ENCODE measurements at regions not wholly inside any gene's neighbourhood (a gene's known extent, or its start where the extent isn't known, plus 50 kb on each side); places are given as distances from the start of the nearest gene placed in this dataset.

DNA sequence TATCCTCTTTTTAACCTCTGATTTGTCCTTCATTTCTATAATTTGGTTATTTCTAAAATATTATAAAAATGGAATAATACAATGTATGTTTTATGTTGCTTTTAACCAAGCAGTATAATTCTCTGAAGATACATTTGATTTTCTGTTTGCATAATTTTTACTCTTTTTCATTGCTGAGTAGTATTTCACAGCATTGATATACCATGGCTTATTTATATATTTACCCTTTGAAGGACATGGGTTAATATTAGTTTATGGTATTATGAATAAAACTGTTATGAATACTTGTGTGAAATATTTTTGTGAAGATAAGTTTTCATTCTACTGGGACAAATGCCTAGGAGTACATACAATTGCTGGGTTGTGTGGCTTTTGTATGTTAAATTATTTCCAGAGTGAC, 748.6 kb downstream of the TENT5A start:
- no peaks in the 10 kb centered on the region for H3K27me3 ChIP-seq (ENCODE audit: low read depth, low read length)
- H3K9ac ChIP-seq (ENCODE audit: low read length) = no peak overlapping the region
- H4K20me1 ChIP-seq (ENCODE audit: insufficient read depth, low read length) = no peaks in the 10 kb centered on the region
- H3K36me3 ChIP-seq (replicated peaks; ENCODE audit: low read depth, low read length) = no peaks in the 10 kb centered on the region
- no peaks in the 10 kb centered on the region for H3K79me2 ChIP-seq (ENCODE audit: low read length)
- H3K9me3 ChIP-seq (ENCODE audit: insufficient read depth, low read length) = no peaks in the 10 kb centered on the region
- H3K4me3 ChIP-seq (ENCODE audit: low read length) = no peak overlapping the region
- TF ChIP-seq EZH2phosphoT487 (IDR thresholded peaks at IDR 0.05; ENCODE audit: low read depth) = no peak
- TF ChIP-seq, protein P1, sequence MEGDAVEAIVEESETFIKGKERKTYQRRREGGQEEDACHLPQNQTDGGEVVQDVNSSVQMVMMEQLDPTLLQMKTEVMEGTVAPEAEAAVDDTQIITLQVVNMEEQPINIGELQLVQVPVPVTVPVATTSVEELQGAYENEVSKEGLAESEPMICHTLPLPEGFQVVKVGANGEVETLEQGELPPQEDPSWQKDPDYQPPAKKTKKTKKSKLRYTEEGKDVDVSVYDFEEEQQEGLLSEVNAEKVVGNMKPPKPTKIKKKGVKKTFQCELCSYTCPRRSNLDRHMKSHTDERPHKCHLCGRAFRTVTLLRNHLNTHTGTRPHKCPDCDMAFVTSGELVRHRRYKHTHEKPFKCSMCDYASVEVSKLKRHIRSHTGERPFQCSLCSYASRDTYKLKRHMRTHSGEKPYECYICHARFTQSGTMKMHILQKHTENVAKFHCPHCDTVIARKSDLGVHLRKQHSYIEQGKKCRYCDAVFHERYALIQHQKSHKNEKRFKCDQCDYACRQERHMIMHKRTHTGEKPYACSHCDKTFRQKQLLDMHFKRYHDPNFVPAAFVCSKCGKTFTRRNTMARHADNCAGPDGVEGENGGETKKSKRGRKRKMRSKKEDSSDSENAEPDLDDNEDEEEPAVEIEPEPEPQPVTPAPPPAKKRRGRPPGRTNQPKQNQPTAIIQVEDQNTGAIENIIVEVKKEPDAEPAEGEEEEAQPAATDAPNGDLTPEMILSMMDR (IDR thresholded peaks at IDR 0.05; ENCODE audit: low read depth, low read length) = no peak
- H3K4me2 ChIP-seq (ENCODE audit: low read length) = no peak overlapping the region
- H2AFZ ChIP-seq (ENCODE audit: low read depth, low read length) = no peak overlapping the region
- no peaks in the 10 kb centered on the region for H3K4me1 ChIP-seq (ENCODE audit: low read length)
- H3K27ac ChIP-seq (ENCODE audit: low read length) = no peak overlapping the region

DNA sequence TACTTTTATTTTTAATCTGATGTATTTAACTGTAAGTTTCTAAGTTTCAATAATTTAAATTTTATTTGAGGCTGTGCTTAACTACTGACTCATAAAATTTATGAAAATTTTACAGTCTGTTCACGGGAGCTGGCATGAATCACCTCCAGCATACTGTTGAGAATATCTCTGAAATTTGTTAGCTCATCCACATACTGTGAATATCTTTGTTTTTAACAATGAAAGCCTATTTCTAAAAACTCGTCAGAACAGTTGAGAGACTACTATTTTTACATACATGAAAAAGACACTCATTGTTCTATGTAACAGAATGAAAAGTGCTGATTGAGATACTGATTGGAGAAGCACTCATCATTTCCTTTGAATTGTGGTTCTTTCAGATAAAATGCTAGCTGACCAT, 749.3 kb downstream of the TENT5A start:
- Histone ChIP-seq H2AFZ (ENCODE audit: low read depth, low read length) (no peak overlapping the region), H3K4me2 (ENCODE audit: low read length) (no peak overlapping the region), H3K79me2 (ENCODE audit: low read length) (no peaks in the 10 kb centered on the region), H3K9me3 (ENCODE audit: insufficient read depth, low read length) (no peaks in the 10 kb centered on the region), H3K4me1 (ENCODE audit: low read length) (no peaks in the 10 kb centered on the region), H3K27ac (ENCODE audit: low read length) (no peak overlapping the region), H4K20me1 (ENCODE audit: insufficient read depth, low read length) (no peaks in the 10 kb centered on the region), H3K27me3 (ENCODE audit: low read depth, low read length) (no peaks in the 10 kb centered on the region), H3K36me3 (replicated peaks; ENCODE audit: low read depth, low read length) (no peaks in the 10 kb centered on the region), H3K4me3 (ENCODE audit: low read length) (no peak overlapping the region), H3K9ac (ENCODE audit: low read length) (no peak overlapping the region)
- no peak for TF ChIP-seq EZH2phosphoT487 (IDR thresholded peaks at IDR 0.05; ENCODE audit: low read depth)
- TF ChIP-seq, protein P1 (IDR thresholded peaks at IDR 0.05; ENCODE audit: low read depth, low read length) = no peak

DNA sequence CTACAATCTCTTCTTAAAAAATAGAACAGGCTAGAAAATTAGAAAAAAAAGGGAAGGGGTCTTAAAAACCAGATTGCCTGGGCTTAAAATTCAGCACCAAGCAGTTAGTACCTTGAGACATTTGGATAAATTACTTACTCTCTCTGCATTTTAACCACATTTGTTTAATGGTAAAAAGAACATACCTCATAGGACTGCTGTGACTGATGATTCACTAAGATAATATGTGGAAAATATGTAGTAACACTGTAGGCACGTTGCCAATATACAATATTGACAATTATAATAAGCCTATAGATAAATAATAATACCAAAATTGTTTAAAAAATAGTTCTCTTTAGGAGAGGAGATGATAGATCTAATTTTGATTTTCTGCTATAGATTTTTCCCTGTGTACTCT, 750.4 kb downstream of the TENT5A start:
- Histone ChIP-seq H3K4me2 (ENCODE audit: low read length) (no peak overlapping the region), H4K20me1 (ENCODE audit: insufficient read depth, low read length) (no peaks in the 10 kb centered on the region), H3K27ac (ENCODE audit: low read length) (no peak overlapping the region), H3K4me3 (ENCODE audit: low read length) (no peak overlapping the region), H3K9ac (ENCODE audit: low read length) (no peak overlapping the region), H2AFZ (ENCODE audit: low read depth, low read length) (no peak overlapping the region), H3K9me3 (ENCODE audit: insufficient read depth, low read length) (no peaks in the 10 kb centered on the region), H3K36me3 (replicated peaks; ENCODE audit: low read depth, low read length) (no peaks in the 10 kb centered on the region), H3K79me2 (ENCODE audit: low read length) (no peaks in the 10 kb centered on the region), H3K27me3 (ENCODE audit: low read depth, low read length) (no peaks in the 10 kb centered on the region), H3K4me1 (ENCODE audit: low read length) (no peaks in the 10 kb centered on the region)
- TF ChIP-seq, protein P1 (IDR thresholded peaks at IDR 0.05; ENCODE audit: low read depth, low read length) = no peak
- TF ChIP-seq EZH2phosphoT487 (IDR thresholded peaks at IDR 0.05; ENCODE audit: low read depth) = no peak

DNA sequence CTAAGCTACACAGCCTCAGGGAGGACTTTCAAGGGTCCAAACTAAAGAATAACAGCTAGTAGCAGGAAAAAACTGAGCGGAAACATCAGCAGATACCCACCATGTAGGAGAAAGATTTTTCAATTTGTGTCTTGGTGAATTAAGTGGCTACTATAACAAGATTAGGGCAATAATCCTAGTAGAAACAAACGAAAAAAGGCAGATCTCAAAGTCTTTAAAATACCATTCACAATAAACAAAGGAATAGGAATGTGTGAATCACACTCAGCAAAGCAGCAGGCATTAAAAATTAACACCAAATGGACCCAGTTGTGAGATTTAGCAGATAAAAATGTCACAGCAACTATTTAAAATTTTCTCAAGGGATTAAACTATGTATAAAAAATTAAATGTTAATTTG, 761.2 kb downstream of the TENT5A start:
- Histone ChIP-seq H3K4me3 (ENCODE audit: low read length) (no peak overlapping the region), H3K79me2 (ENCODE audit: low read length) (no peaks in the 10 kb centered on the region), H3K27ac (ENCODE audit: low read length) (no peak overlapping the region), H4K20me1 (ENCODE audit: insufficient read depth, low read length) (no peaks in the 10 kb centered on the region), H2AFZ (ENCODE audit: low read depth, low read length) (no peak overlapping the region), H3K4me1 (ENCODE audit: low read length) (no peaks in the 10 kb centered on the region), H3K4me2 (ENCODE audit: low read length) (no peak overlapping the region), H3K9ac (ENCODE audit: low read length) (no peak overlapping the region), H3K36me3 (replicated peaks; ENCODE audit: low read depth, low read length) (no peaks in the 10 kb centered on the region), H3K27me3 (ENCODE audit: low read depth, low read length) (no peaks in the 10 kb centered on the region), H3K9me3 (ENCODE audit: insufficient read depth, low read length) (no peaks in the 10 kb centered on the region)
- TF ChIP-seq EZH2phosphoT487 (IDR thresholded peaks at IDR 0.05; ENCODE audit: low read depth) = no peak

DNA sequence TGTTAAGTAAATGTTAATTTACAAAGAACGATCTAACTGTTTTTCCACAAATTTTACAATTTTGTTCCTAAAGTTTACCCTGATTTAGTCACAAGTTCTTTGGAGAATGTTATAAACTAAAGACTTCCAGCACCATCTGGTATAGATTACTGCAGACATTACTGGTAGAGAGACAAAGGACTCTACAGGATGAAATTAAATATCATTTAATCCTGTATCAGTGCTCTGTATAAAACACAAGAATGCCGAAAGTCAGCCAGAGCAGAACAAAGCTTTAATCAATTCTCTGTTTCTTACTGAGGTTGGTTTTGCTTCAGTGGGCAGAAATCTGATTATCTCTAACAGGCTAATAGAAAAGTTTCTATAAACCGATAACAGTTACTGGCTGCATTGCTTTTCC, 763.6 kb downstream of the TENT5A start:
- Histone ChIP-seq H2AFZ (ENCODE audit: low read depth, low read length) (no peak overlapping the region), H3K79me2 (ENCODE audit: low read length) (no peaks in the 10 kb centered on the region), H3K4me3 (ENCODE audit: low read length) (no peak overlapping the region), H4K20me1 (ENCODE audit: insufficient read depth, low read length) (no peaks in the 10 kb centered on the region), H3K27me3 (ENCODE audit: low read depth, low read length) (no peaks in the 10 kb centered on the region), H3K4me1 (ENCODE audit: low read length) (no peaks in the 10 kb centered on the region), H3K9me3 (ENCODE audit: insufficient read depth, low read length) (no peaks in the 10 kb centered on the region), H3K27ac (ENCODE audit: low read length) (no peak overlapping the region), H3K9ac (ENCODE audit: low read length) (no peak overlapping the region), H3K36me3 (replicated peaks; ENCODE audit: low read depth, low read length) (no peaks in the 10 kb centered on the region), H3K4me2 (ENCODE audit: low read length) (no peak overlapping the region)
- TF ChIP-seq, protein P1 (IDR thresholded peaks at IDR 0.05; ENCODE audit: low read depth, low read length) = no peak
- TF ChIP-seq EZH2phosphoT487 (IDR thresholded peaks at IDR 0.05; ENCODE audit: low read depth) = no peak
